ENCODE measurements at regions not wholly inside any gene's neighbourhood (a gene's known extent, or its start where the extent isn't known, plus 50 kb on each side); places are given as distances from the start of the nearest gene placed in this dataset.

- Histone ChIP-seq H3K4me1 (peaks cover 0 to 6% (median 0%) of the 10 kb centered on the region in 4 donors), H3K4me3 (no peak overlapping the region), H3K36me3 (no peaks in the 10 kb centered on the region), H3K27me3 (no peaks in the 10 kb centered on the region), H3K9me3 (no peaks in the 10 kb centered on the region), H3K27ac (replicated peaks in 1 of 4) (no peak overlapping the region)
- TF ChIP-seq POLR2AphosphoS5 (IDR thresholded peaks at IDR 0.05) = no peak
- TF ChIP-seq, protein P1, sequence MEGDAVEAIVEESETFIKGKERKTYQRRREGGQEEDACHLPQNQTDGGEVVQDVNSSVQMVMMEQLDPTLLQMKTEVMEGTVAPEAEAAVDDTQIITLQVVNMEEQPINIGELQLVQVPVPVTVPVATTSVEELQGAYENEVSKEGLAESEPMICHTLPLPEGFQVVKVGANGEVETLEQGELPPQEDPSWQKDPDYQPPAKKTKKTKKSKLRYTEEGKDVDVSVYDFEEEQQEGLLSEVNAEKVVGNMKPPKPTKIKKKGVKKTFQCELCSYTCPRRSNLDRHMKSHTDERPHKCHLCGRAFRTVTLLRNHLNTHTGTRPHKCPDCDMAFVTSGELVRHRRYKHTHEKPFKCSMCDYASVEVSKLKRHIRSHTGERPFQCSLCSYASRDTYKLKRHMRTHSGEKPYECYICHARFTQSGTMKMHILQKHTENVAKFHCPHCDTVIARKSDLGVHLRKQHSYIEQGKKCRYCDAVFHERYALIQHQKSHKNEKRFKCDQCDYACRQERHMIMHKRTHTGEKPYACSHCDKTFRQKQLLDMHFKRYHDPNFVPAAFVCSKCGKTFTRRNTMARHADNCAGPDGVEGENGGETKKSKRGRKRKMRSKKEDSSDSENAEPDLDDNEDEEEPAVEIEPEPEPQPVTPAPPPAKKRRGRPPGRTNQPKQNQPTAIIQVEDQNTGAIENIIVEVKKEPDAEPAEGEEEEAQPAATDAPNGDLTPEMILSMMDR (IDR thresholded peaks at IDR 0.05) = no peak
- no peak for TF ChIP-seq POLR2A (IDR thresholded peaks at IDR 0.05; ENCODE audit: low read depth)
- 80% methylated on average over 3 of the region's 3 CpGs for WGBS
- DNase-seq (ENCODE audit: extremely low spot score) = no peak
- intact Hi-C loops (cut with DNase I) = no loop called here
Observed at GRCh38 chr6:82419132-82419581, 55.5 kb downstream of the TPBG start.

DNA sequence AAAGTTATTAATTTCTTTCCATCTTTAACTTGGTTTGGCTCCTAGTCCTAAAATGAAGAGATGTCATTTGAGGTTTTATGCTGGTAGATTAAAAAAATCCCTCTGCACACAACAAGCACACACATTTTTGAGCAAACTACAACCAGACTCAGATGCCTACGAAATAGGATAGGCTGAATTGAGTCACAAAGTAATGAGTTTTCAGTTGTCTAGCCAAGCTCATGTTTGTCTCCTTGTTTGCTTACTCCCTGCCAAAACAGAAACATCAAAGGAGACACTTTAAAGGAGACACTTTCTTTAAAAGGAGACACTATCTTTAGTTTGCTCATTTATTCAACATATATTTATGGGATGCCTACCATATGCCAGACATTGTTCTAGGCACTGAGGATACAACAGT, 56.2 kb downstream of the TPBG start:
- TF ChIP-seq EP300 (IDR thresholded peaks at IDR 0.05) (no peak), POLR2AphosphoS5 (IDR thresholded peaks at IDR 0.05) (no peak), POLR2A (IDR thresholded peaks at IDR 0.05; ENCODE audit: low read depth) (no peak)
- TF ChIP-seq, protein P1 (IDR thresholded peaks at IDR 0.05) = no peak
- Histone ChIP-seq H3K36me3 (no peaks in the 10 kb centered on the region), H3K4me1 (peaks cover 0 to 6% (median 0%) of the 10 kb centered on the region in 4 donors), H3K27ac (replicated peaks in 1 of 4) (no peak overlapping the region), H3K27me3 (no peaks in the 10 kb centered on the region), H3K4me3 (no peak overlapping the region), H3K9me3 (no peaks in the 10 kb centered on the region)
- WGBS = 68% methylated on average over 1 of the region's 1 CpG
- DNase-seq (ENCODE audit: extremely low spot score) = no peak
- intact Hi-C loops (cut with DNase I) = no loop called here

DNA sequence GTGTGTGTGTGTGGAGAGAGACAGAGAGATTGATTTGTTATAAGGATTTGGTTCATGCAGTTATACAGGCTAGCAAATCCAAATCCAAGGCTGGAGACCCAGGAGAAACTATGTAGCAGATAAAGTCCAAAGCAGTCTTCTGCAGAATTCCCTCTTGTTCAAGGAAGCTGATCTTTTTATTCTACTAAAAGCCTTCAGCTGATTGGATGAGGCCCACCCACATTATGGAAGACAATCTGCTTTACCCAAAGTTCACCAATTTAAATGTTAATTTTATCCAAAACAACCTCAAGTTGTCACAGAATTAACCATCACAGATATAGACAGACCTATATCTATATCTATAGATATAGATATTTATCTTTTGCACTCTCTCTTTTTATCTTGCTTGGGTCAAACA, 67.0 kb downstream of the TPBG start:
- Histone ChIP-seq H3K27ac (replicated peaks in 1 of 4) (no peak overlapping the region), H3K4me3 (no peak overlapping the region), H3K36me3 (no peaks in the 10 kb centered on the region), H3K9me3 (no peaks in the 10 kb centered on the region), H3K4me1 (no peaks in the 10 kb centered on the region), H3K27me3 (no peaks in the 10 kb centered on the region)
- DNase-seq (ENCODE audit: extremely low spot score) = no peak
- TF ChIP-seq POLR2AphosphoS5 (IDR thresholded peaks at IDR 0.05) (no peak), EP300 (IDR thresholded peaks at IDR 0.05) (no peak), POLR2A (IDR thresholded peaks at IDR 0.05; ENCODE audit: low read depth) (no peak)
- TF ChIP-seq, protein P1 (IDR thresholded peaks at IDR 0.05) = no peak
- intact Hi-C loops (cut with DNase I) = no loop called here

- Histone ChIP-seq H3K27ac (replicated peaks in 1 of 4) (no peak overlapping the region), H3K36me3 (no peaks in the 10 kb centered on the region), H3K9me3 (no peaks in the 10 kb centered on the region), H3K4me1 (no peaks in the 10 kb centered on the region), H3K27me3 (no peaks in the 10 kb centered on the region), H3K4me3 (no peak overlapping the region)
- 94% methylated on average over 2 of the region's 2 CpGs for WGBS
- intact Hi-C loops (cut with DNase I) = no loop called here
- no peak for DNase-seq (ENCODE audit: extremely low spot score)
- TF ChIP-seq POLR2AphosphoS5 (IDR thresholded peaks at IDR 0.05) (no peak), EP300 (IDR thresholded peaks at IDR 0.05) (no peak), POLR2A (IDR thresholded peaks at IDR 0.05; ENCODE audit: low read depth) (no peak)
- TF ChIP-seq, protein P1 (IDR thresholded peaks at IDR 0.05) = no peak
Observed at GRCh38 chr6:82436740-82437139, 73.1 kb downstream of the TPBG start.

GRCh38 chr6:82437701-82438100, 74.1 kb downstream of the TPBG start:
- TF ChIP-seq POLR2AphosphoS5 (IDR thresholded peaks at IDR 0.05) = no peak
- TF ChIP-seq, protein P1 (IDR thresholded peaks at IDR 0.05) = no peak
- no peak for TF ChIP-seq EP300 (IDR thresholded peaks at IDR 0.05)
- TF ChIP-seq POLR2A (IDR thresholded peaks at IDR 0.05; ENCODE audit: low read depth) = no peak
- DNase-seq (ENCODE audit: extremely low spot score) = no peak
- no peaks in the 10 kb centered on the region for H3K36me3 ChIP-seq
- H3K4me1 ChIP-seq = no peaks in the 10 kb centered on the region
- no peaks in the 10 kb centered on the region for H3K9me3 ChIP-seq
- intact Hi-C loops (cut with DNase I) = no loop called here
- no peak overlapping the region for H3K4me3 ChIP-seq
- H3K27me3 ChIP-seq = no peaks in the 10 kb centered on the region
- H3K27ac ChIP-seq (replicated peaks in 1 of 4) = no peak overlapping the region

Measured in esophagus muscularis mucosa (tissue), 4 donors.